Right atrium auricular region (tissue), 2 donors: ENCODE measurements at regions not wholly inside any gene's neighbourhood (a gene's known extent, or its start where the extent isn't known, plus 50 kb on each side); places are given as distances from the start of the nearest gene placed in this dataset.
A peak's percentile ranks its signal among the peaks of the same experiment; 100 is the strongest.

Source experiments
- DNase-seq: peaks from one replicate; pipeline ENCODE4 v3.0.0-alpha.2; 2019; ENCODE audit warnings: low spot score
- H3K27ac ChIP-seq, 2 donors: fragments of 200-600 bp; sonication (generic); 1 replicate in 1 of 2; 2 replicates in 1 of 2; pipeline ENCODE4 v1.5.1; 2016 to 2019
- H3K27me3 ChIP-seq, 2 donors: fragments of 200-600 bp; sonication (generic); one replicate each; pipeline versions ENCODE4 v1.5.1 to v1.6.0; 2017 to 2019
- H3K36me3 ChIP-seq: fragments of 200-600 bp; sonication (generic); one replicate; pipeline ENCODE4 v1.5.1; 2016
- H3K4me1 ChIP-seq, 2 donors: fragments of 200-600 bp; sonication (generic); one replicate each; pipeline versions ENCODE4 v1.5.1 to v1.6.0; 2017 to 2019
- H3K4me3 ChIP-seq, 2 donors: fragments of 200-600 bp; sonication (generic); 1 replicate in 1 of 2; 2 replicates in 1 of 2; pipeline ENCODE4 v1.5.1; 2017 to 2019; ENCODE audit warnings: mild to moderate bottlenecking in 1 of 2, moderate library complexity in 1 of 2
- H3K9me3 ChIP-seq, 2 donors: fragments of 200-600 bp; sonication (generic); one replicate each; pipeline ENCODE4 v1.5.1; 2019
- CTCF ChIP-seq, 2 donors: fragments of 200-600 bp; sonication (generic); IDR thresholded peaks; one replicate each; pipeline ENCODE4 v1.5.1; 2019; ENCODE audit warnings: antibody characterized with exemption in 2 of 2

DNA sequence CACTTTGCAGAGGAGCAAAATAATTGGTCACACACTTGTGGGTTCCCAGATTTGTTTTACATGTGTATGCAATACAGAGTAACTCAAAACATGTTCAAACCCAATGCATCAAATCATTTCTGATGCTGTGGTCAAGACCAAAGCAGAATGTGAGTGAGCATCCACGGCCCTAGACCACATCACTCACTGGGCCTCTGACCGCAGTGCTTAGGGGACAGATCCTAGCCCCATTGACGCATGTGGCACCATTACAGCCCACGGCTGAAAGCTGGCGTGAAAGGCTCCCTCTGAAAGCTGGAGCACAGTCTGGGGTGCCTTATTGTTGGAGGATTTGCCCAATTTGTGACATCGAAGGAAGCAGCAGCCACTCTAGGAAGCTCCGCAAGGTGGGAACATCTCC lies 498.8 kb upstream of the TCF4 start:
- TF ChIP-seq CTCF (IDR thresholded peaks at IDR 0.05) = no peak
- Histone ChIP-seq H3K4me1 (peaks cover 0 to 16% of the 10 kb centered on the region in 2 donors), H3K27ac (no peak overlapping the region), H3K4me3 (no peak overlapping the region), H3K36me3 (no peaks in the 10 kb centered on the region), H3K27me3 (no peaks in the 10 kb centered on the region), H3K9me3 (no peaks in the 10 kb centered on the region)
- DNase-seq = no peak

DNA sequence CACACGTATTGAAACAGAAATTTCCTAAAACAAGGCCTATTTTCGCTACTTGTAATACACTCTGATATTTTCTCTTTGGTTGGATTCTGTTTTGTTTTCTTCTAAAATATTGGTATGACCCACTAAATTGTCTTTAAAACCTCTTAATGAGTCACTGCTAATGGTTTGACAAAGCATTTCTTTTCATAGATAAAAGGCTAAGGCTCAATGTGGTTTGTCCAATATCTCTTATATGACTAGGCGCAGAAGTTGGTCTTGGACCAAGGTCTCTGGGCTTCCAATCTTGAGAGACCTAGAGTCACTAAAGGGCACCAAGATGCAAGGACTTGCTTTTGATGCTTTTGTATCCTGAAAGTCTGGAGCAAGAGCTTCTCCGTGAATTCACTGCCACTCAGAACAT lies 498.2 kb upstream of the TCF4 start:
- DNase-seq = no peak
- no peak overlapping the region for H3K4me3 ChIP-seq
- no peak overlapping the region for H3K27ac ChIP-seq
- no peaks in the 10 kb centered on the region for H3K36me3 ChIP-seq
- H3K4me1 ChIP-seq = peaks cover 0 to 16% of the 10 kb centered on the region in 2 donors
- H3K9me3 ChIP-seq = no peaks in the 10 kb centered on the region
- TF ChIP-seq CTCF (IDR thresholded peaks at IDR 0.05) = no peak
- no peaks in the 10 kb centered on the region for H3K27me3 ChIP-seq

- Histone ChIP-seq H3K36me3 (no peaks in the 10 kb centered on the region), H3K9me3 (no peaks in the 10 kb centered on the region), H3K27me3 (no peaks in the 10 kb centered on the region), H3K4me1 (peaks cover 0 to 16% of the 10 kb centered on the region in 2 donors), H3K4me3 (no peak overlapping the region), H3K27ac (no peak overlapping the region)
- TF ChIP-seq CTCF (IDR thresholded peaks at IDR 0.05) = no peak
- DNase-seq = no peak
Measured at GRCh38 chr18:56085551-56085950, 497.6 kb upstream of the TCF4 start.

GRCh38 chr18:56083523-56084287 lies 495.7 kb upstream of the TCF4 start:
- H3K27me3 ChIP-seq = no peaks in the 10 kb centered on the region
- no peaks in the 10 kb centered on the region for H3K9me3 ChIP-seq
- H3K36me3 ChIP-seq = no peaks in the 10 kb centered on the region
- H3K4me1 ChIP-seq = peaks cover 0 to 16% of the 10 kb centered on the region in 2 donors
- H3K4me3 ChIP-seq = no peak overlapping the region
- no peak overlapping the region for H3K27ac ChIP-seq
- DNase-seq = no peak
- TF ChIP-seq CTCF (IDR thresholded peaks at IDR 0.05) = no peak

DNA sequence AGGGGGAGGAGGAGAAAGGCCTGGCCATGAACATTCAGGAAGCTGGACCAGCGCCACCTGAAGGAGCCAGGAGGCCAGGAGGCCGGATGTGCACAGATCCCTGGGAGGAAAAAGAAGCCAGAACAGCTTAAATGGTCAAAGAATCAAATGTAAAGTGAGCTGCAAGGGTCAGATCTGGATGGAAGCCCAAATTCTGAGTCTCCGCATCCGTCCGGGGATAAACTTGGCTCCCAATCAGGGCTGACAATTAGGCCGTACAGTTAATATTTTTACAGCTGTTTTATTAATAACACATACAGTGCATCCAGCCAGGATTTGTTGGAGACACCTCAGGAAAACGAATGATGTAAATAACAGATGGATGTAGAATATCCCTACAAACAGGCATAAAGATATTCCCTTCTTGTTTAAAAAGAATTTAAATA lies 495.1 kb upstream of the TCF4 start:
- Histone ChIP-seq H3K9me3 (no peaks in the 10 kb centered on the region), H3K36me3 (no peaks in the 10 kb centered on the region), H3K27me3 (no peaks in the 10 kb centered on the region), H3K4me1 (peaks cover 0 to 16% of the 10 kb centered on the region in 2 donors), H3K4me3 (no peak overlapping the region), H3K27ac (no peak overlapping the region)
- TF ChIP-seq CTCF (IDR thresholded peaks at IDR 0.05) = peak in 1 of 2 donors; percentile 10
- no peak for DNase-seq

- no peak overlapping the region for H3K4me3 ChIP-seq
- TF ChIP-seq CTCF (IDR thresholded peaks at IDR 0.05) = no peak
- DNase-seq = no peak
- no peaks in the 10 kb centered on the region for H3K36me3 ChIP-seq
- no peak overlapping the region for H3K27ac ChIP-seq
- H3K27me3 ChIP-seq = no peaks in the 10 kb centered on the region
- H3K4me1 ChIP-seq = no peaks in the 10 kb centered on the region
- peaks cover 0 to under 1% of the 10 kb centered on the region in 2 donors for H3K9me3 ChIP-seq
Measured at GRCh38 chr18:56076723-56077122, 488.7 kb upstream of the TCF4 start.
